Neuronal stem cell (in vitro differentiated cells): ENCODE measurements at regions not wholly inside any gene's neighbourhood (a gene's known extent, or its start where the extent isn't known, plus 50 kb on each side); places are given as distances from the start of the nearest gene placed in this dataset.

Experiments used
- DNase-seq: peaks from one replicate; pipeline ENCODE4 v3.0.0-alpha.2; 2013; ENCODE audit warnings: low spot score
- H2AFZ ChIP-seq: one replicate; pipeline ENCODE4 v1.6.1; 2013; ENCODE audit warnings: mild to moderate bottlenecking, low read length, inconsistent platforms
- H2AK5ac ChIP-seq: 2 replicates; pipeline ENCODE4 v1.6.1; 2013; ENCODE audit warnings: low read depth, mild to moderate bottlenecking, inconsistent platforms, low read length, moderate library complexity, mixed read lengths
- H2BK120ac ChIP-seq: 2 replicates; pipeline ENCODE4 v1.6.1; 2013; ENCODE audit warnings: low read depth, mild to moderate bottlenecking, inconsistent platforms, low read length, moderate library complexity, mixed read lengths
- H2BK12ac ChIP-seq: one replicate; pipeline ENCODE4 v1.6.1; 2013; ENCODE audit warnings: low read length, inconsistent platforms
- H2BK15ac ChIP-seq: 2 replicates; pipeline ENCODE4 v1.6.1; 2013; ENCODE audit warnings: mild to moderate bottlenecking, low read length, inconsistent platforms, mixed read lengths
- H2BK5ac ChIP-seq: one replicate; pipeline ENCODE4 v1.6.1; 2013; ENCODE audit warnings: inconsistent platforms, mild to moderate bottlenecking, low read length, moderate library complexity
- H3K14ac ChIP-seq: one replicate; pipeline ENCODE4 v1.6.1; 2013; ENCODE audit warnings: low read length, inconsistent platforms
- H3K18ac ChIP-seq: 2 replicates; pipeline ENCODE4 v1.6.1; 2013; ENCODE audit warnings: low read length, inconsistent platforms
- H3K23ac ChIP-seq: 2 replicates; pipeline ENCODE4 v1.6.1; 2013; ENCODE audit warnings: low read depth, mild to moderate bottlenecking, mixed read lengths, low read length, inconsistent platforms; ENCODE audit not compliant: poor library complexity
- H3K27ac ChIP-seq: replicated peaks from 3 replicates; pipeline ENCODE4 v1.5.1; 2013; ENCODE audit warnings: low read length, inconsistent platforms
- H3K27me3 ChIP-seq, 3 experiments: 2 replicates each; pipeline ENCODE4 v1.6.1; 2013; ENCODE audit warnings: low read length in 3 of 3, mild to moderate bottlenecking in 2 of 3, inconsistent platforms in 1 of 3, low read depth in 1 of 3, mixed read lengths in 1 of 3, moderate library complexity in 1 of 3; ENCODE audit not compliant: control insufficient read depth in 3 of 3, insufficient read depth in 3 of 3
- H3K36me3 ChIP-seq, 2 donors: replicated peaks in 1 of 2; 2 replicates each; pipeline ENCODE4 v1.6.1; 2013; ENCODE audit warnings: low read length in 2 of 2; ENCODE audit not compliant: control insufficient read depth in 2 of 2, insufficient read depth in 2 of 2
- H3K4ac ChIP-seq: 2 replicates; pipeline ENCODE4 v1.6.1; 2013; ENCODE audit warnings: inconsistent platforms, mild to moderate bottlenecking, low read length, moderate library complexity
- H3K4me1 ChIP-seq, 2 donors: 1 replicate in 1 of 2; 2 replicates in 1 of 2; pipeline ENCODE4 v1.6.1; 2013; ENCODE audit warnings: low read length in 2 of 2, low read depth in 1 of 2; ENCODE audit not compliant: control insufficient read depth in 2 of 2, insufficient read depth in 1 of 2
- H3K4me2 ChIP-seq: one replicate; pipeline ENCODE4 v1.6.1; 2013; ENCODE audit warnings: mild to moderate bottlenecking, low read length, inconsistent platforms; ENCODE audit not compliant: insufficient read depth, poor library complexity, severe bottlenecking
- H3K4me3 ChIP-seq, 2 donors: 2 replicates each; pipeline ENCODE4 v1.5.1; 2013; ENCODE audit warnings: low read length in 2 of 2, mild to moderate bottlenecking in 2 of 2, inconsistent platforms in 1 of 2, moderate library complexity in 1 of 2
- H3K79me1 ChIP-seq: one replicate; pipeline ENCODE4 v1.6.1; 2013; ENCODE audit warnings: low read depth, mild to moderate bottlenecking, inconsistent platforms, low read length, moderate library complexity
- H3K9ac ChIP-seq: one replicate; pipeline ENCODE4 v1.6.1; 2013; ENCODE audit warnings: mild to moderate bottlenecking, low read depth, low read length, inconsistent platforms; ENCODE audit not compliant: poor library complexity
- H3K9me3 ChIP-seq, 2 donors: replicated peaks in 1 of 2; 2 replicates each; pipeline versions ENCODE3 to v1.6.1; 2013; ENCODE audit warnings: low read length in 2 of 2, mild to moderate bottlenecking in 2 of 2, inconsistent platforms in 1 of 2, low read depth in 1 of 2, mixed read lengths in 1 of 2, moderate library complexity in 1 of 2; ENCODE audit not compliant: control insufficient read depth in 2 of 2, insufficient read depth in 1 of 2
- H4K8ac ChIP-seq: one replicate; pipeline ENCODE4 v1.6.1; 2013; ENCODE audit warnings: low read depth, mild to moderate bottlenecking, inconsistent platforms, low read length, moderate library complexity
- H4K91ac ChIP-seq: one replicate; pipeline ENCODE4 v1.6.1; 2013; ENCODE audit warnings: low read length, low read depth, mild to moderate bottlenecking, inconsistent platforms; ENCODE audit not compliant: poor library complexity
- WGBS, 2 donors: extraction: QIAGEN DNeasy Blood & Tissue Kit; methylation state at CpG; one replicate each; pipeline ENCODE4 v1.1.7; 2013; ENCODE audit warnings: missing lambda C conversion rate in 2 of 2, mixed read lengths in 1 of 2; ENCODE audit not compliant: insufficient read length in 2 of 2, insufficient replicate concordance in 1 of 2; ENCODE audit errors: extremely low coverage in 2 of 2; 5-methylcytosine and 5-hydroxymethylcytosine counted together

DNA sequence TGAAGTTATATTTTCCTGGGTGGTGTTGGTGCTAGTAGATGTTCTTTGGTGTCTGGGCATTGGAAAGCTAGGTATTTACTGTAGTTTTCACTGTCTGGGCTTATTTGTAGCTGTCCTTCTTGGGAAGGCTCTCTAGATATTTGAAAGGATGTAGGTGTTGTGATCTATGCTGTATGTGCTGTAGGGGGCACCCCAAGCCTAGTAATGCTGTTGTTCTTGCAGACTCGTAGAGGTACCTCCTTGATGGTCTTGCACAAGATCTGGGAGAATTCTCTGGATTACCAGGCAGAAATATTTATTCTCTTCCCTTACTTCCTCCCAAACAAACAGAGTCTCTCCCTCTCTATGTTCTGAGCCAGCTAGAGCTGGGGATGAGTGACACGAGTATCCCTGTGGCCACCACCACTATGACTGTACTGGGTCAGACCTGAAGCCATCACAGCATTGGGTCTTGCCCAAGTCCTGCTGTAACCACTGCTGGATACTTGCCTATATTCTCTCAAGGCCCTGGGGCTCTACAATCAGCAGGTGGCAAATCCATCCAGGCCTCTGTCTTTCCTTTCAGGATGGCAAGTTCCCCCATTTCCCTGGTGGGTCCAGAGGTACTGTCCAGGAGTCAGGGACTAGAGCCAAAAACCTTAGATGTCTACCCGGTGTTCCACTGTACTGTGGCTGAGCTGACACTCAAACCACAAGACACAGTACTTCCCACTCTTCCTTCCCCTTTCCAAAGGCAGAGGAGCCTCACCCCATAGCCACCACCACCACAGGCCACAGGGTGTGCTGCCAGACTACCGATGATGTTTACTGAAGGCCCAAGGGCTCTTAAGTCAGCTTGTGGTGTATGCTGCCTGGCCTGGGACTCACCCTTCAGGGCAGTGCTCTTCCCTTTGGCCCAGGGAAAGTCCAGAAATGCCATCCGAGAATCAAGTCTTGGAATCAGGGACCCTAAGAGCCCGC is 195.2 kb upstream of the DPPA4 start:
- Histone ChIP-seq H4K91ac (no peak overlapping the region), H2AK5ac (no peak overlapping the region), H3K27ac (no peak overlapping the region), H3K27me3 (no peaks in the 10 kb centered on the region), H3K18ac (no peak overlapping the region), H3K36me3 (no peaks in the 10 kb centered on the region), H2BK5ac (no peak overlapping the region), H3K9me3 (peaks cover 0 to 4% of the 10 kb centered on the region in 2 donors), H2BK12ac (no peak overlapping the region), H3K4me3 (no peak overlapping the region), H3K4me1 (no peaks in the 10 kb centered on the region), H3K14ac (no peak overlapping the region), H2BK120ac (no peak overlapping the region), H3K9ac (no peak overlapping the region), H3K23ac (no peak overlapping the region), H2BK15ac (no peak overlapping the region), H3K4ac (no peak overlapping the region), H3K79me1 (no peaks in the 10 kb centered on the region), H3K4me2 (no peak overlapping the region), H2AFZ (no peak overlapping the region), H4K8ac (no peak overlapping the region)
- WGBS, 2 donors = no CpG with 5 or more reads among the region's 6 CpGs
- DNase-seq = peak; percentile 61

DNA sequence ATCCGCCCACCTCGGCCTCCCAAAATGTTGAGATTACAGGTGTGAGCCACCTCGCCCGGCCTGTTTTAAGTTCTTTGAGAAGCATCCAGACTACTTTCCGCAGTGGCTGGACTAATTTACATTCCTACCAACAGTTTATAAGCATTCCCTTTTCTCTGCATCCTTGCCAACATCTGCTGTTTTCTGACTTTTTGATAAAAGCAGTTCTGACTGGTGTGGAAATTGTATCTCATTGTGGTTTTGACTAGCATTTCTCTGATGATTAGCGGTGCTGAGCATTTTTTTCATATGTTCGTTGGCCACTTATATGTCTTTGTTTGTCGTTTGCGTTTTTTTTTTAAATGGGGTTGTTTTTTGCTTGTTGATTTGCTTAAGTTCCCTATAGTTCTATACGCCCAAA is 208.4 kb upstream of the DPPA4 start:
- Histone ChIP-seq H2AFZ (no peak overlapping the region), H3K18ac (no peak overlapping the region), H3K4ac (no peak overlapping the region), H3K4me2 (no peak overlapping the region), H2BK12ac (no peak overlapping the region), H3K23ac (no peak overlapping the region), H4K8ac (no peak overlapping the region), H3K9ac (no peak overlapping the region), H3K27me3 (no peaks in the 10 kb centered on the region), H3K79me1 (no peaks in the 10 kb centered on the region), H4K91ac (no peak overlapping the region), H3K9me3 (no peaks in the 10 kb centered on the region), H3K27ac (no peak overlapping the region), H3K4me3 (no peak overlapping the region), H2BK120ac (no peak overlapping the region), H3K4me1 (no peaks in the 10 kb centered on the region), H2AK5ac (no peak overlapping the region), H3K14ac (no peak overlapping the region), H2BK5ac (no peak overlapping the region), H2BK15ac (no peak overlapping the region), H3K36me3 (no peaks in the 10 kb centered on the region)
- DNase-seq = no peak
- no CpG with 5 or more reads among the region's 10 CpGs for WGBS, 2 donors

DNA sequence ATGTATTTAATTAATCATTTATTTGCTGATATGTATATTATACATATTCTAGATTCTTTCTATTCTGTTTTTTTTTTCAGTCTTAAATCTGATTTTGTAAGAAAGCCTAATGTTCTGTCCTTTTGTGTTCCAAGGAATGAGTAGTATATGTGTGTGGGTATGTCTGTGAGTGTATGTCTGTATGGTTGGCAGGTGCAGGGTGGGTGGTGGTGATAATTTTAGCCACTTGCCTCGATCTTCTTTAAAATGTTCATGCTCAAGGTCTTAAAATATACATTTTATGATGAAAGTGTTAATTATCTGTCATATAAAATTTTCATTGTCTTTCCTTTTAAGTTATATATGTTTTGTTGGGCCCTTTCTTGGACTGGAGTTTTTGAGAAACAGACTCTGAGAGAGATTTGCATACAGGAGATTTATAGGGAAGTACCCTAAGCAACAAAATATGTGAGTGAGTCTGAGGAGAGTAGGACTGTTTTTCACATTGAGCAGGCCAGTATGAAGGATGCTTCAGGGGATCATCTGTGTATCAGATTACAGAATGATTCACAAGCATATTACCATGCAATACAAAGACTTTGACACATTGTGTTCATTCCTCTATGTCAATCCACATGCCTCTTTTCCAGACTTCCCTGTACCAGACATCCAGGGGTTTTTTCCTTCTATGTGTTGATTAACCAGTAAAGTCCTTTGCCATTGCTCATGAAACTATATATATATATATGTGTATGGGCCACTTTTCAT is 211.0 kb upstream of the DPPA4 start:
- no CpG with 5 or more reads among the region's 1 CpG for WGBS, 2 donors
- H3K4me1 ChIP-seq = no peaks in the 10 kb centered on the region
- H3K27ac ChIP-seq = no peak overlapping the region
- no peaks in the 10 kb centered on the region for H3K36me3 ChIP-seq
- no peaks in the 10 kb centered on the region for H3K9me3 ChIP-seq
- no peak overlapping the region for H3K23ac ChIP-seq
- no peak for DNase-seq
- no peak overlapping the region for H3K4ac ChIP-seq
- H2BK12ac ChIP-seq = no peak overlapping the region
- H2BK5ac ChIP-seq = no peak overlapping the region
- H3K4me3 ChIP-seq = no peak overlapping the region
- H3K18ac ChIP-seq = no peak overlapping the region
- no peak overlapping the region for H3K4me2 ChIP-seq
- no peak overlapping the region for H2AFZ ChIP-seq
- H4K8ac ChIP-seq = no peak overlapping the region
- no peak overlapping the region for H3K14ac ChIP-seq
- no peak overlapping the region for H2AK5ac ChIP-seq
- no peaks in the 10 kb centered on the region for H3K79me1 ChIP-seq
- no peaks in the 10 kb centered on the region for H3K27me3 ChIP-seq
- H2BK15ac ChIP-seq = no peak overlapping the region
- no peak overlapping the region for H2BK120ac ChIP-seq
- H4K91ac ChIP-seq = no peak overlapping the region
- no peak overlapping the region for H3K9ac ChIP-seq
